GM23338 (cell line): ENCODE measurements at regions not wholly inside any gene's neighbourhood (a gene's known extent, or its start where the extent isn't known, plus 50 kb on each side); places are given as distances from the start of the nearest gene placed in this dataset.

Experiments used
- ATAC-seq: fragments of 200-7000 bp; cut with Tn5 transposase; 3 replicates; pipeline ENCODE4 v1.9.1; 2020
- DNase-seq: peaks from one replicate; pipeline ENCODE4 v3.0.0-alpha.2; 2015; ENCODE audit warnings: low spot score
- H2AFZ ChIP-seq: fragments of 200-600 bp; sonication (generic); 2 replicates; pipeline ENCODE4 v1.8.0; 2016; ENCODE audit warnings: antibody characterized with exemption, mild to moderate bottlenecking, moderate library complexity
- H3F3A ChIP-seq: fragments of 200-600 bp; sonication (generic); replicated peaks from 2 replicates; pipeline ENCODE4 v1.8.0; 2017; ENCODE audit warnings: antibody characterized with exemption, mixed run types, low read depth
- H3K27ac ChIP-seq: fragments of 200-600 bp; sonication (generic); 2 replicates; pipeline ENCODE4 v1.6.1; 2016; ENCODE audit warnings: low read depth
- H3K27me3 ChIP-seq: fragments of 200-600 bp; sonication (generic); 2 replicates; pipeline ENCODE4 v1.8.0; 2016; ENCODE audit warnings: mild to moderate bottlenecking, mixed run types, moderate library complexity; ENCODE audit not compliant: insufficient read depth
- H3K36me3 ChIP-seq: fragments of 200-600 bp; sonication (generic); 2 replicates; pipeline ENCODE4 v1.8.0; 2016; ENCODE audit warnings: mild to moderate bottlenecking; ENCODE audit not compliant: insufficient read depth
- H3K4me1 ChIP-seq: fragments of 200-600 bp; sonication (generic); 2 replicates; pipeline ENCODE4 v1.8.0; 2016; ENCODE audit warnings: mild to moderate bottlenecking, moderate library complexity; ENCODE audit not compliant: insufficient read depth
- H3K4me2 ChIP-seq: fragments of 200-600 bp; sonication (generic); 2 replicates; pipeline ENCODE4 v1.7.1; 2017; ENCODE audit warnings: mixed run types
- H3K4me3 ChIP-seq: fragments of 200-600 bp; sonication (generic); 2 replicates; pipeline ENCODE4 v1.6.1; 2016; ENCODE audit warnings: mixed run types
- H3K79me2 ChIP-seq: fragments of 200-600 bp; sonication (generic); replicated peaks from 2 replicates; pipeline ENCODE4 v1.8.0; 2017; ENCODE audit warnings: mild to moderate bottlenecking; ENCODE audit not compliant: insufficient read depth
- H3K9me2 ChIP-seq: fragments of 200-600 bp; sonication (generic); 2 replicates; pipeline ENCODE4 v1.8.0; 2017; ENCODE audit not compliant: insufficient read depth
- H4K20me1 ChIP-seq: fragments of 200-600 bp; sonication (generic); replicated peaks from 2 replicates; pipeline ENCODE4 v1.8.0; 2017; ENCODE audit warnings: mild to moderate bottlenecking; ENCODE audit not compliant: insufficient read depth
- H3K27ac Mint-ChIP-seq: 2 replicates; pipeline ENCODE4 v1.8.0; 2020; ENCODE audit warnings: inconsistent platforms, mild to moderate bottlenecking, moderate library complexity, mixed read lengths
- H3K27me3 Mint-ChIP-seq: 3 replicates; pipeline ENCODE4 v1.8.0; 2022; ENCODE audit warnings: low read depth, mild to moderate bottlenecking, moderate library complexity, mixed read lengths, inconsistent platforms; ENCODE audit not compliant: insufficient read depth, poor library complexity
- H3K36me3 Mint-ChIP-seq: 3 replicates; pipeline ENCODE4 v1.8.0; 2021; ENCODE audit warnings: low read depth, mild to moderate bottlenecking, inconsistent platforms, moderate library complexity, mixed read lengths
- H3K4me1 Mint-ChIP-seq: 3 replicates; pipeline ENCODE4 v1.8.0; 2020; ENCODE audit warnings: mild to moderate bottlenecking, inconsistent platforms, mixed read lengths
- H3K4me3 Mint-ChIP-seq: 3 replicates; pipeline ENCODE4 v1.8.0; 2021; ENCODE audit warnings: moderate library complexity, mild to moderate bottlenecking, inconsistent platforms, mixed read lengths
- H3K9me3 Mint-ChIP-seq: 3 replicates; pipeline ENCODE4 v1.8.0; 2020; ENCODE audit warnings: moderate library complexity, mild to moderate bottlenecking, inconsistent platforms, mixed read lengths
- CTCF ChIP-seq, 2 experiments: fragments of 200-600 bp in 1 of 2; sonication (generic) in 1 of 2; conservative IDR thresholded peaks; 2 replicates each; pipeline versions ENCODE4 v1.5.1 to v1.6.1; 2016 to 2017; ENCODE audit warnings: antibody characterized with exemption in 2 of 2, low read depth in 2 of 2, mild to moderate bottlenecking in 2 of 2, moderate library complexity in 1 of 2
- EZH2phosphoT487 ChIP-seq: fragments of 200-600 bp; sonication (generic); IDR thresholded peaks from one replicate; pipeline ENCODE4 v1.8.1; 2018; ENCODE audit warnings: antibody characterized with exemption; ENCODE audit not compliant: unreplicated experiment
- STAT1 ChIP-seq: IDR thresholded peaks from one replicate; pipeline ENCODE4 v1.6.1; 2016; ENCODE audit warnings: antibody characterized with exemption; ENCODE audit not compliant: unreplicated experiment
- ZNF114 ChIP-seq: fragments of 250-450 bp; sonication (Bioruptor Pico); IDR thresholded peaks from 2 replicates; pipeline ENCODE4 v1.5.0; 2020; ENCODE audit warnings: mild to moderate bottlenecking, moderate library complexity
- ZNF462 ChIP-seq: fragments of 250-450 bp; sonication (Bioruptor Pico); IDR thresholded peaks from 2 replicates; pipeline ENCODE4 v1.5.0; 2020; ENCODE audit warnings: mild to moderate bottlenecking, moderate library complexity
- TF ChIP-seq, protein P1 (sequence below): IDR thresholded peaks from 2 replicates; pipeline ENCODE4 v1.6.1; 2016; ENCODE audit warnings: antibody characterized with exemption

DNA sequence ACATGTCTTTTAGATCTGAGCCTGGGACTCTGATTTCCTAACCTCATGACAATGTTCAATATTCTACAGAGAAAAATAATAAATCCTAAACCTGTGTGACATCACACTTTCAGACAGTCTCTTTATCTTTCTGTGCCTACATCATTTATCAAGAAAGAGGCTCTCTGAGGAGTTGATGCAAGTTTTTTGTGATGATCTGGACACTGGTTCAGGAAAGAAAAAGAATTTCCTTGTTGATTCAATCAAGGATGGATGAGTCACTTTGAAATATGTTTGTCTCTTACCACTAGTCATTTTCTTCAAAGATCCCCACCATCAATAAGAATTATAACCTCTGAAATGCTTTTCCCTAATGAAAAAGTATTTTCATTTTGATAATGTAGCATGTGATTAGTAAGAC lies 404.6 kb downstream of the WDR72 start:
- H3K4me1 Mint-ChIP-seq = no peaks in the 10 kb centered on the region
- ATAC-seq = no peak

More for the DNA sequence above, 404.6 kb downstream of the WDR72 start:
- TF ChIP-seq, protein P1, sequence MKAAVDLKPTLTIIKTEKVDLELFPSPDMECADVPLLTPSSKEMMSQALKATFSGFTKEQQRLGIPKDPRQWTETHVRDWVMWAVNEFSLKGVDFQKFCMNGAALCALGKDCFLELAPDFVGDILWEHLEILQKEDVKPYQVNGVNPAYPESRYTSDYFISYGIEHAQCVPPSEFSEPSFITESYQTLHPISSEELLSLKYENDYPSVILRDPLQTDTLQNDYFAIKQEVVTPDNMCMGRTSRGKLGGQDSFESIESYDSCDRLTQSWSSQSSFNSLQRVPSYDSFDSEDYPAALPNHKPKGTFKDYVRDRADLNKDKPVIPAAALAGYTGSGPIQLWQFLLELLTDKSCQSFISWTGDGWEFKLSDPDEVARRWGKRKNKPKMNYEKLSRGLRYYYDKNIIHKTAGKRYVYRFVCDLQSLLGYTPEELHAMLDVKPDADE = no peak
- TF ChIP-seq ZNF462 (no peak), ZNF114 (no peak), EZH2phosphoT487 (no peak), CTCF (conservative IDR thresholded peaks at IDR 0.05; ENCODE audit: low read depth in 2 of 2) (no peak), STAT1 (no peak)
- Histone ChIP-seq H3K79me2 (no peaks in the 10 kb centered on the region), H3K36me3 (peaks cover 15% of the 10 kb centered on the region), H3K4me3 (no peak overlapping the region), H3K27me3 (no peaks in the 10 kb centered on the region), H3K4me1 (no peaks in the 10 kb centered on the region), H3K9me2 (no peaks in the 10 kb centered on the region), H3K4me2 (no peak overlapping the region), H3K27ac (no peak overlapping the region), H3F3A (no peaks in the 10 kb centered on the region), H2AFZ (no peak overlapping the region), H4K20me1 (no peaks in the 10 kb centered on the region)
- Mint-ChIP-seq H3K36me3 (no peaks in the 10 kb centered on the region), H3K27me3 (peaks cover 2% of the 10 kb centered on the region), H3K4me3 (no peak overlapping the region), H3K27ac (no peak overlapping the region), H3K9me3 (no peaks in the 10 kb centered on the region)
- no peak for DNase-seq
